NAMALWA (cell line): ENCODE measurements at regions not wholly inside any gene's neighbourhood (a gene's known extent, or its start where the extent isn't known, plus 50 kb on each side); places are given as distances from the start of the nearest gene placed in this dataset.
"Not testable (repeated sequence)": the region's sequence is repeated elsewhere in the genome, so short reads cannot be mapped to it uniquely, and the experiment has no call there.

Source experiments
- DNase-seq: peaks from one replicate; pipeline ENCODE4 v3.0.0-alpha.2; 2015; ENCODE audit warnings: low spot score

DNA sequence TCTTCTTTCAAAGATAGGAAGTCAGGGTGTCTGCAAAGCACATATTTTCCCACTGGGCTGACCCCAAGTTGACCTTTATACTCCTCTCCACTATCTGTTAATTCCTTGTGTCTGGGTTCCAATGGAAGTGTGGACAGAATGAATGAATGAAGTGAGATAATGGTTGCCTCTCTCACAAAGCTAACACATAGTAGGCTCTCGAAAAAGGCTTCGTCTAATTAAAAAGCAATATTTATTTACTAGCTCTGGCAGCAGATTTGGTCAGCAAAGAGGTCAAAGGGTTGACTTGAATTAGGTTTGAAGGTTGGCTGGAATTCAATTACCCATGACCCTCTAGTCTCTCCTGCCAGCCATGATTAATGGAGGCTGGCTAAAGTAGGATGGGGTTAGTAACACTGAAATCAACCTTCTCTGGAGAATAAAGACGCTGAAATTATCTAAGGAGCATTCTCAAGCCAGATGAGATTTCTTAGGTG lies 280.3 kb upstream of the KLF3 start:
- DNase-seq, result no peak

DNA sequence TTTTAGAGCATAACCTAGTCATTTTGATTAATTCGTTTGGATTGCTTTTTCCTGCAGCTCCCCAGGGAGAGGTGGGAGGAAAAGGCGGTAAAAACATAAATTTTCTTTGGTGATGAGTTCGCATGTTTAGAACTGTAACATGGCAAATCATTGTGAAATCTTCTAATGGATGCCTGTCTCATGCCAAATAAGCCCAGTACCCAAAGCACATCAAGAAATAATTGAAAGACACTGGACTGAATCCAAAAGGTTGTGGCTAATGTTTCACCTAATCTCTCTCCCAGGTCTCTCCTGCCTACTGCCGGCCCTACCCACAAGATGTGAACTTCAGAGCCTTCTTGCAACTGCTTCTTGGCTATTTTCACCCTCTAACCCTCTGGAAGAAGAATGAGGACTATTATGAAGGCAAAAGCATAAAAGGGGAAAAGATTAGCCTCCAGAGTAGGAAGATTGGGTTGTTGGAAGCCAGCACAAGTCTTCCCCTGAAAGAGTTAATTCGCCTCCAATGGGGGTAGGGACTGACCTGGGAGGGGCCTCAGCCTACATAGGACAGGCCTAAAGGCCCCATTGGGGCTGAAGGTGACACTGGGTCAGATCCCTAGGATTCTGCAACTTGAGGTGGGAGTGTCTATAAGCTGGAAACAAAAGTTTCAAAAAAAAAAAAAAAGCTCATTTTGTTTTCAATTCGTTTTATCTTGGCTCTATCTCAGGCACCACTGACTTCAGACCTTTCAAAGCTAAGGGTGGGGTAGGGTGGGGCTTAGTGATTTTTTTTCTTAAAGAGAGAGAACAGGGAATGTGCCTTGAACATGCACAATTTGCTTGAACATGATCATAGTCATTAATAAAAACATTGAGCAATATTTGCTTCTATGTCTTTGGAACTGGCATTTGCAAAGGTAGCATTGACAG lies 278.6 kb upstream of the KLF3 start:
- no peak for DNase-seq

DNA sequence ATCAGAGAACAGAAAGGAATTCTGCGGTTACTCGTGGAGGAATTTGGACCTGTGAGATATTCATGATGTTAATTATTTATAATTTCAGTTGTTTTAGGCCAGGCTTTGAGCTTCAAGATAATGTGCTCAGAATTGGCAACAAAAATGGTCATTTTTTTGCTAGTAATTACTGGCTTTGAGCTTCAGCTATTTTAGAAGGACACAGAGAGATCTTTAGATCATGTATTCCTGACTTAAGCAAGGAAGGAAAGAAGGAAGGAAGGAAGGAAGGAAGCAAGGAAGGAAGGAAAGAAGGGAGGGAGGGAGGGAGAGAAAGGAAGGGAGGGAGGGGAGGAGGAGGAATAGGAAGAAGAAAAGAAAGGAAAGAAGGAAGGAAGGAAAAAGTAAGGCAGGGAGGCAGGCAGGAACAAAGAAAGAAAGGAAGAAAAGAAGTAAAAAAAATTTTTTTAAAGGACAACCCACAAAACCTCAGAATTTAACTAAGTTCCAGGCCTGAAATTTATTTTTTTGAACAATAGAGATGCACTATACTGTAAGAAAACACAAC lies 277.9 kb upstream of the KLF3 start:
- DNase-seq, result no peak

DNA sequence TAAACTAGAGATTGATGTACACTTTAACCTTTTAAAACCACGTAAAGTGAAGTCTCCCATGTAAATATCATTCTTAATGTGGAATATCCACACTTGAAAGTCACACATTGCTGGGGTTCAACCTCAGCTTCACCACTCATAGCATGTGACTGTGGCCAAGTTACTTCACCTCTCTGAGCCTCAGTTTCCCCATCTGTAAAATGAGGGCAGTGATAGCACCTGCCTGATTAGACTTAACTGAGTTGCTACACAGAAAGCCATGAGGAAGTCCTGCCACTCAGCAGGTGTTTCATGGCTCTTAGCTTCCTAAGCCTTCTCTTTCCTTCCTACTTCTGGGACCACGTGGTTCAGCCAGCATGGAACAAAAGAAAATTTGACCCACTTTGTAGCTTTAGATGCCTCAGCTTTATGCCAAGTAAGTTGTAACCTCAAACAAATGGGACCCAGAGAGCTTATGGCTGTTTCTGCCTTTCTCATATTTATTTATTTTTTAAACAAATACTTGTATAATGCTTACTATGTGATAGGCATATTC lies 277.3 kb upstream of the KLF3 start:
- DNase-seq, result no peak

DNA sequence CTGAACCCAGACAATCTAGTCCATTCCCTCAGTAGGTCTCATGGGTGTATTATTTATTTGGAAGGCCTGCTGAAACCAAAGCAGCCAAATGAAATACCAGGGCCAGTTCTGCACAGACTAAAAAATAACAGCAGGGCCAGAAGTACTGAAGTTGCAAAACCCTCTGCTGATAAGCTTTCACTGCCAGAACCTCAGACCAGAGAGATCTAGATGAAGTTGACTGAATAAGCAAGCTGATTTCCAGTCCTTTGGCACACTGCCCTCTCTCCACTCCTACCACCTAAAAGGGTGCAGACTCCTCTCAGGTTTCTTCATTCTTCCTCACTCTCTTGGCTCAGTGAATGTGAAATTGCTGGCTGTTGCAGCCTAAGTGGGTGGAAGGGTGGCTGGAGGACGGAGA lies 276.7 kb upstream of the KLF3 start:
- no peak for DNase-seq

DNA sequence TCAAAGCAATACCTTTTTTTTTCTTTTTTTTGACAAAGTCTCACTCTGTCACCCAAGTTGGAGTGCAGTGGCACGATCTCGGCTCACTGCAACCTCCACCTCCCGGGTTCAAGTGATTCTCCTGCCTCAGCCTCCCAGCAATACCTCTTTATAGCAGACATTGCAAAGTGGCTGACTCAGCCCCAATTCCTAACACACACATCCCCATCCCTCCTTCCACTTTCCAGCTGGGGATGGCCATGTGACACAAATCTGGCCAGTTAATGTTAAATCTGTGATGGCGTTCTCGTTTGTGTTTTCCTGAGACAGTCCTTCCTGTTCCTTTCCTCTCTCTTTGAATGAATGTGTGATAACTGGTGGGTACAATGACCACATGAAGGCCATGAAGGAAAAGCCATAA lies 276.2 kb upstream of the KLF3 start:
- DNase-seq, result no peak

DNA sequence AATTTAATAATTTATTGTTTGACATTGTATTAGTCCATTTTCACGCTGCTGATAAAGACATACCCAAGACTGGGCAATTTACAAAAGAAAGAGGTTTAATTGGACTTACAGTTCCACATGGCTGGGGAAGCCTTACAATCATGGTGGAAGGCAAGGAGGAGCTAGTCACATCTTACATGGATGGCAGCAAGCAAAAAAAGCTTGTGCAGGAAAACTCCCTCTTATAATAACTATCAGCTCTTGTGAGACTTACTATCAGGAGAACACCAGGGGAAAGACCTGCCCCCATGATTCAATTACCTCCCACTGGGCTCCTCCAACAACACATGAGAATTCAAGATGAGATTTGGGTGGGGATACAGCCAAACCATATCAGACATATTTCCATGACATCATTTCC lies 275.1 kb upstream of the KLF3 start:
- DNase-seq, result not testable (repeated sequence)

DNA sequence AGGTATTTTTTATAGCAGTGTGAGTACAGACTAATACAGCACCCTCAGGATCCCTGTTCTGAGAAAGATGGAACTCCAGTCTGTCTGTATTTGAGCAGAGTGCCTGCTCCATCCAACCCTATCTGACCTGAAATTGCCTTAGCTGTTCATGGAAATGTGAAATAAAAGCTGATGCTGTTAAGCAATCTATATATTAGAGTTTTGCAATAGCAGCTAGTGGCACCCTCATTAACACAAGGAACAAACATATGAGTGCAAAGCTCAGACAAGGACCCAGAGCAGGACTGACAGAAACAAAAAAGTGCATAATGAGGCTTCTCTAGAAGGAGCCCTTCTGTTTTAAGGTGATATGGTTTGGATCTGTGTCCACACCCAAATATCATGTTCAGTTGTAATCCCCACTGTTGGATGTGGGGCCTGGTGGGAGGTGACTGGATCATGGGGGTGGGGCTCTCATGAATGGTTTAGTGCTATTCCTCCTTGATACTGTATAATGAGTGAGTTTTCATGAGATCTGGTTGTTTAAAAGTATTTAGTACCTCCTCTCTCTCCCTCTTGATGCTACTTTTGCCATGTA lies 272.9 kb upstream of the KLF3 start:
- DNase-seq, result no peak

DNA sequence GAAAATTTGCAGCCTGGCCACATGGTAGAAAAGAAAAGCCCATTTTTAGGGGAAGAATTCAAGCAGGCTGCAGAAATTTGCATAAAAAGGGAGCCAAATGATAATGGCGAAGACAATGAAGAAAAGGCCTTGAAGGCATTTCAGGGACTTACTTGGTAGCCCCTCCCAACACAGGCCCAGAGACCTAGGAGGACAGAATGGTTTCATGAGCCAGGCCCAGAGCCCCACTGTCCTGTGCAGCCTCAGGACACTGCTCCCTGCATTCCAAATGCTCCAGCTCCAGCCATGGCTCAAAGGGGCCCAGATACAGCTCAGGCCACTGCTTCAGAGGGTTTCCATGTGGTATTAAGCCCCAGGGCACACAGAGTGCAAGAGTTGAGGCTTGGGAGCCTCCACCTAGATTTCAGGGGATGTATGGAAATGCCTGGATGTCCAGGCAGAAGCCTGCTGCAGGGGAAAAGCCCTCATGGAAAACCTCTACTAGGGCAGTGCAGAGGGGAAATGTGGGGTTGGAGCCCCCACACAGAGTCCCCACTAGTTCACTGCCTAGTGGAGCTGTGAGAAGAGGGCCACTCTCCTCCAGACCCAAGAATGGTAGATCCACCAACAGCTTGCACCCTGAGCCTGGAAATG lies 271.7 kb upstream of the KLF3 start:
- no peak for DNase-seq

DNA sequence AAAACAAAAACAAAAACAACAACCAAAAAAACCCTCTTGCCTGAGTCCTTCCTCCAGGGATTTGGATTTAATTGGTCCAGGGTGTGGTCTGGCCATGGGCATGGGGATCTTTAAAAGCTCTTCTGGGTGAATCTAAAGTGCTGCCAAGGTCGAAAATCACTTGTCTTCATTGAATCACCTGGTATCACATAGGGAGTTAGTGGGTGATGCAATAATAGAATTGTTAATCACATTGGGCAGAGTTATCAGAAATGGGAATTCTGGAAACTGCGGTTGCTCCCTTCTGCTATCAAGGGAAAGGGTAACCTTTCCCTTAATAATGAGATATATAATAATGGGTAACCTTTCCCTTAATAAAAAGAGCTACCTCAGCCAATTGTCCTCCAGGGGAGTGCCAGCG lies 267.9 kb upstream of the KLF3 start:
- no peak for DNase-seq

DNA sequence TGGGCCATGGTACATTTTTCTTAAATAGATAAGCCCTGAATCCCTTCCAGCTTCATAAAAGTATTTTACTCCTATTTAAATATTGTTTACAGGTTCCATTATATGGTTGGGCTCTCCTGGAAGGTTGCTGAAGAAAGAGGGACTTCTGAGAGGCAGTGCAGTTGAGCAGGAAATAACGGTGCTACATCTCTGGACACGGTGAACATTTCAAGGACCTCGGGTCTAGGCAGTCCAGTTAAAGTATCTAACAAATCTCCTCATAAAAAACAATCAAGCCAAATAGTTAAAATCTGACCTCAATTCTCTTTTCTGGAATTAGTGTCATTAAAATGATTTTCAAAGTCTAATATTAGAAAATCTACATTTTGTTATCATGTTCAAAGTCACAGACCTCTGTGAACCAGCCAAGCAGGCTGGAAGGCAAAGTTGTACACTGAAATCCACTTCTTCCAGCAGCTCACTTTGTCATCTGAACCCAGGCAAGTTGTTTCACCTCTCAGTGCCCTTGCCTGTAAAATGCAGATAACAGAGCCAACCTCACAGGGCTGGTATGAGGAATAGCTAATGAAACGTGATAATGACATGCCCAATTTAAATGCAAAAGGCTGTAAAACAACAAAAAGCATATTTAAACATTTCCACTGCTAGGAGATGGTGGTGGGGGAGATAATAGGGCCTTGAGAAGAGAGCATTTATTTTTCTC lies 267.0 kb upstream of the KLF3 start:
- DNase-seq, result no peak

DNA sequence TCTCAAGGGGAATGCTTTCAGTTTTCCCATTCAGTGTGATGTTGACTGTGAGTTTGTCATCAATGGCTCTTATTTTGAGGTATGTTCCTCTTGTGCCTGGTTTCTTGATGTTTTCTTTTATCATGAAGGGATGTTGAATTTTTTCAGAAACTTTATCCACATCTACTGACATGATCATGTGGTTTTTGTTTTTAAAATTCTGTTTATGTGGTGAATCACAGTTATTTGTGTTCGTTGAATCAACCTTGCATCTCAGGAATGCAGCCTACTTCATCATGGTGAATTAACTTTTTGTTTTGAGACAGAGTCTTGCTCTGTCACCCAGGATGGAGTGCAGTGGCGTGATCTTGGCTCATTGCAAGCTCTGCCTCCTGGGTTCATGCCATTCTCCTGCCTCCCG lies 263.1 kb upstream of the KLF3 start:
- DNase-seq, result no peak

DNA sequence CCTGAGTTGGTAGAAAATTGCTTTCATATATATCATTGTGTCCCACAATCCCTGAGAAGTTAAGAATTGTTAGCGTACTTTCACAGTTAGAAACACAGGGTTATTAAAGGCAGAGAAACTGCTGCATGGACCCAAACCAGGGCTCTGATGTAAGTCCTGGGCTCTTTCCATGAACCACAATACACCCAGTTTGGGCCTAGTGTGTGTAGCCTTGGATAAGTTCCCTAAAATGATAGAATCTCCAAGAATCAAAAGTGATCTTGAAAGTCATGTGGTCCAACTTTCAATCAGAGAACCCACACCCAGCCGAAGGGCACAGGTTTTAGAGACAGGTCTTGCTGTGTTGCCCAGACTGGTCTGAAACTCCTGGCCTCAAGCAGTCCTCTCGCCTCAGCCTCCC lies 257.8 kb upstream of the KLF3 start:
- no peak for DNase-seq

DNA sequence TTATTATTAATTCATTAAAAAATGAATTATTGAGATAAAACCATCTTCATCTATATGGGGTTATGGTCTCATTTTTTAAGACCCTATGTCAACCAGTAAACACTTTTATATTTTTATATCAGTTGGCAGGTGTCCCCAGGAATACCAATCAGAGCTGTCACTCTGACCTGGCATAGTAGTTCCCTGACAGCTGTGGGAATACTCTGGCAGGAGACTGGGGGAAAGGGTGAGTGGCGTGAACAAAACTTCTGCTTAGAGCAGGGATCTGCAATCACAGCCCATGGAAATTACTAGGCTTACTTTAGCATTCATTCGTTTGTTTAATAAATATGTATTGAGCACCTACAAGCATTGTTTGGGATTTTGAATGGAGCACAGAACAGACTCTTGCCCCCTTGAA lies 254.1 kb upstream of the KLF3 start:
- DNase-seq, result no peak

DNA sequence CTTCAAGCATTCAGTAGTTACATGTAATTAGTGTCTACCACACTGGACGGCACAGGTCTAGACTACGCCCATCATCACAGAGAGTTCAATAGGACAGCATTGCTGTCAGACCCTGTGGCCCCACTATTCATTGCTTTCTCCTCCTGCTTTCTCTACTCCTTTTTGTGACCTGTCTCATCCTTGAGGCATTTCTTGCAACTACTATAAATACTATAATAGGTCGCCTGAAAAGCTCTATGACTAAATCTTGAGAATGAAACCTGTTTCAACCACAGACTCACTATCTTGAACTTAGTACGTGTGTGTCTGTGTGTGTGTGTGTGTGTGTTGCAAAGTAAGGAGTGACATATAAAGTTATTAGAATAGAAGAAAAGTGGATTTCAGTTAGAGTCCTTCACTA lies 252.9 kb upstream of the KLF3 start:
- DNase-seq, result no peak

DNA sequence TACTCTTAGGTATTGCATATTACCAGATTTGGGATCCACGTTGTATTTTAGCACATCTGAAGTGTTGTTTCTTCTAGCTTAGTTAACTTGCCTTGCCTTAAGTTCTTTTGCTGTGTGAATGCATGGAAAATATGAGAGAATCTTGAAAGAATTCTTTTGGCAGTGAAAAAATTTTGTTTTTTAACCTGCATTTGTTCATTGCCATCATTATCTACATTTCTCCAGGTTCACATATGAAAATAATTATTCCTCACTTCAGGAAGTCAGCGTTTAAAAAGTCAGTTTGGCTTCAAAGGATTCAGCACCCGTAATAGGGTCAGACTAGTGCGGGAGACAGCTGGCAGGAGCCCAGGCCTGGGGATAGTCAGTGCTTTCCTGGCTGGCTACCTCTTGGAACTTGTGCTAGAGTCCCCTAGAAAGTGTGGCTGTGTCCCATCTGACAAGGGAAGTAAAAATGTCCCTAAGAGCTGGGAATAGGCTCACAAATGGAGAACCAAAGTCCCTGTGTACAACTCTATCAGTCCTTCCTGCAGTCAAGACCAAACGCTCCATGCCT lies 251.9 kb upstream of the KLF3 start:
- no peak for DNase-seq

DNA sequence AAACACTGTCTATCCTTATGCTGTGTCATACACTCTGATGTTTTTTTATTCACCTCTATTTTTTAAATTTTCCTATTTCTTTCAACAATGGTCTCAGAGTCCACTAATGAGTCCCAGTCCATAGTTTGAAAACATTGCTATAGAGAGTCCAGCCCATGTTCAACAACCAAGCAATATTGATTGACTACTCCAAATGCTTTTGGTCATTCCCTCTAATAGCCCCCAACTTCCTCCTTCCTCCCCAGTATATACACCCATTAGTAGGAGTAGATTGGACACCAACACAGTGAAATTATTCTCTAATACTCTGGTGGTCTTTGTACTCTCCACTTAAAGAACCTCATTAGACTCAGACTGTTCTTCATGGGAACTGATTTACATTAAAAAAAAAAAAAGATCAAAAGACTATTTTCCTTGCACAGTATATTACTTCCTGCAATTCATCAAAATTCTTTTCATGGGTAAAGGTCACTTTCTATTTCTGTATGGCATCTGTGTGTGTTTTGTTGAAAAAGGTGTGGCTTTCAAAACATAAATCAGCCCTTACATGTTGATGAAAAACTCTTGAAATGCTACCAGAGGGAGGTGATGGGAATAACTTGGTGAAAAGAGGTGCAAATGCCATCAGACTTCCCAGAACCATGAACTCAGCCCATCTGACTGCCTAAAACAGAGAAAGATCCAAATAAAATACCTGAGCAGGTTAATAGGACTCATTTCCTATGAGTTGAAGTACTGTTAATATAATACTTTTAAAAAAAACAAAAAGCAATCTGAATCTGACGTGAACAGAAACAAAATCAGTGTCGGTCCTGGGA lies 250.3 kb upstream of the KLF3 start:
- no peak for DNase-seq

DNA sequence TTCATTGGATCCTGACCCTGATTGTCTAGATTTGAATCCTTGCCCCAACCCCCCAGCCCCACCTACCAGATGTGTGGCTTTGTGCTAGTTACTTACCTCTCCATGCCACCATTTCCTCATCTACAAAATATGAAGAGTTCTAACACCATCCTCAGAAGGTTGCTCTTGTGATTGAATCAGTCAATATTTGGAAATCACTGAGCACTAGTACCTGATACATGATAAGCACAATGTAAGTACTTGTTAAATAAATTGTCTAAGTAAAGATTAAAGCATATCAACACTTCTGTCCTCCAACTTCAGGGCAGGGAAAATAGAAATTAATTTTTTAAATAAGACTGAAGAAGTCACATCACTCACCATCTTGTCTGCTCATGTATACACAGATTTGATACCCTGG lies 249.6 kb upstream of the KLF3 start:
- DNase-seq, result no peak

DNA sequence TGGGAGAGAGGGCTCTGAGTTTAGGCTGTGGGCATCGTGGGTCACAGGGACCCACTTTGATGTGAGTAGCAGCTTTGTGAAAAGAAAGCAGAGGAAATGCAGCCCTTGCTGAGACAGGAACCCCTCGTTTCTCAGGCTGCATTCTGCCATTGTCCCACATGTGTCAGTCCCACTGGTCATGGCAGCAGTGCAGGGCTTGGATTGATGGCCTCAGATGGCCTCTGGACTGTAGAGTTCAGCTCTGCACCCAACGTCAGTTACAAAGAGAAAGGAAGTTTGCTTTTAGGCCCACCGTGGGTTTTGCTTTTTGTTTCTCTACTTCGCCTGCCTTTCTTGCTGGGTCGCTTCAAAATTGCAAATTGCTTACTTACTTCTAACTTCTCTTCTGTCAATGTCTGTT lies 248.3 kb upstream of the KLF3 start:
- no peak for DNase-seq

DNA sequence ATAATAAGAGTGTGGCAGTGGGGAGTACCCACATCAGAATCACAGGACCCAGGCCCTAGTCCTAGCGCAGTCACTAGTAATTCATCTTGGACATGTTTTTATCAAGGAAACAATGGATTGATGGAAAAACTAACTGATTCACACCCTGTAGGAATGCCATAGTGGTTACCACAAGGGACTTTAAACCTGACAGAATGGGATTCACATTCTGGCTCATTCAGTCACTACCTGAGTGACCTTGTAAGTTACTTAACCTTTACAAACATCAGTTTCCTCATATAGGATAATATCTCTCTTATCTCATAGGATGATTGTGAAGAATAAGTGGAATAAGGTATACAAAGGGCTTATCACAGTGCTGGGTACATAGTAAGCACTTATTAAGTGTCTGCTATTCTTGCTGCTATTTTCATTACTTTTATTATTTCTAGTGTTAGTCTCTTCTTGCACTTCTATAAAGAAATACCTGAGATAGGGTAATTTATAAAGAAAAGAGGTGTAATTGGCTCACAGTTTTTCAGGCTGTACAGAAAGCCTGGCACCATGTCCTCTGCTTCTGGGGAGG lies 247.5 kb upstream of the KLF3 start:
- DNase-seq, result no peak

DNA sequence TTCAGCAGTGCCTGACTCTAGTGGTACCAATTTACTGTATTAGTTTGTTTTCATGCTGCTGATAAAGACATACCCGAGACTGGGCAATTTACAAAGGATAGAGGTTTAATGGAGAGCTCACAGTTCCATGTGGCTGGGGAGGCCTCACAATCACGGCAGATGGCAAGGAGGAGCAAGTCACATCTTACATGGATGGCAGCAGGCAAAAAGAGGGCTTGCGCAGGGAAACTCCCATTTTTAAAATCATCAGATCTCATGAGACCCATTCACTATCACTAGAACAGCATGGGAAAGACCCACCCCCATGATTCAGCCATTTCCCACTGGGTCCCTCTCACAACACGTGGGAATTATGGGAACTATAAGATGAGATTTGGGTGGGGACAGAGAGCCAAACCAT lies 243.7 kb upstream of the KLF3 start:
- not testable (repeated sequence) for DNase-seq
